Osteoblast (primary cell): ENCODE measurements at regions not wholly inside any gene's neighbourhood (a gene's known extent, or its start where the extent isn't known, plus 50 kb on each side); places are given as distances from the start of the nearest gene placed in this dataset.

Source experiments
- DNase-seq: peaks from one replicate; pipeline ENCODE4 v3.0.0; 2011; ENCODE audit warnings: low spot score, mixed read lengths; ENCODE audit not compliant: insufficient read length; ENCODE audit errors: missing footprints
- H2AFZ ChIP-seq: 2 replicates; pipeline ENCODE4 v1.6.0; 2011; ENCODE audit warnings: mild to moderate bottlenecking, low read length
- H3K27ac ChIP-seq: 2 replicates; pipeline ENCODE4 v1.5.1; 2011; ENCODE audit warnings: mild to moderate bottlenecking, low read depth, low read length, moderate library complexity
- H3K27me3 ChIP-seq: 2 replicates; pipeline ENCODE4 v1.6.0; 2012; ENCODE audit warnings: mild to moderate bottlenecking, control low read depth, inconsistent platforms, low read length, moderate library complexity; ENCODE audit not compliant: insufficient read depth
- H3K36me3 ChIP-seq: 2 replicates; pipeline ENCODE4 v1.5.1; 2011; ENCODE audit warnings: mild to moderate bottlenecking, low read length, control low read depth, moderate library complexity; ENCODE audit not compliant: insufficient read depth
- H3K4me1 ChIP-seq: 2 replicates; pipeline ENCODE4 v1.5.1; 2011; ENCODE audit warnings: mild to moderate bottlenecking, low read length, control low read depth, moderate library complexity; ENCODE audit not compliant: insufficient read depth
- H3K4me2 ChIP-seq: 2 replicates; pipeline ENCODE4 v1.6.0; 2011; ENCODE audit warnings: mild to moderate bottlenecking, low read length; ENCODE audit not compliant: insufficient read depth
- H3K4me3 ChIP-seq: fragments of 200-600 bp; sonication (generic); 3 replicates; pipeline ENCODE4 v1.5.1; 2012; ENCODE audit warnings: mild to moderate bottlenecking, low read length, inconsistent platforms; ENCODE audit not compliant: insufficient read depth
- H3K79me2 ChIP-seq: 2 replicates; pipeline ENCODE4 v1.6.0; 2012; ENCODE audit warnings: mild to moderate bottlenecking, low read length, control low read depth, inconsistent platforms; ENCODE audit not compliant: insufficient read depth
- H3K9me3 ChIP-seq: 2 replicates; pipeline ENCODE4 v1.5.1; 2011; ENCODE audit warnings: low read depth, low read length, control low read depth
- H4K20me1 ChIP-seq: 2 replicates; pipeline ENCODE4 v1.6.0; 2012; ENCODE audit warnings: mild to moderate bottlenecking, low read length, control low read depth; ENCODE audit not compliant: insufficient read depth
- CTCF ChIP-seq: IDR thresholded peaks from 2 replicates; pipeline ENCODE4 v1.5.1; 2011; ENCODE audit warnings: mild to moderate bottlenecking, low read depth, low read length, moderate library complexity; ENCODE audit errors: extremely low read depth

DNA sequence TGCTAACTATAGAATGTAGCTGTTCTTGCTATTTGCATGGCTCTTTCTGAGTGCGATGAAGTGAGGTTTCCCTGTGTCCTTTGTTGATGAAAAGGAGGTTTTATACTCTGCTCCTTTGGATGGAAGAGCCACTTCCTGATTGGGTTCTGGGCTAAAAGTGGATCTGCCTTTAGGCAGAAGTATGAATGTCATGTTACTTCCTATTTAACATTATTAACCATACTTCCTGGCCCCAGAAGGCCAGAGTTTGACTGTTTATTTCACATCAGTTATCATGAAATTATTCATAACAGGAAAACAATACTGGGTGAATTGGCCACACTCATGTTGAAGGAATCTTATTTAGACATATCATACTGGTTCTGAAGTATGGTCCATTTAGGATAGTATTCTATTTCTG is 386.2 kb downstream of the PCDH7 start:
- H3K4me1 ChIP-seq = no peaks in the 10 kb centered on the region
- no peak overlapping the region for H3K27ac ChIP-seq
- H3K9me3 ChIP-seq = no peaks in the 10 kb centered on the region
- H3K79me2 ChIP-seq = no peaks in the 10 kb centered on the region
- H3K36me3 ChIP-seq = no peaks in the 10 kb centered on the region
- no peak overlapping the region for H3K4me2 ChIP-seq
- TF ChIP-seq CTCF = no peak
- H3K27me3 ChIP-seq = no peaks in the 10 kb centered on the region
- no peak overlapping the region for H2AFZ ChIP-seq
- DNase-seq = no peak
- no peak overlapping the region for H3K4me3 ChIP-seq
- H4K20me1 ChIP-seq = no peaks in the 10 kb centered on the region

DNA sequence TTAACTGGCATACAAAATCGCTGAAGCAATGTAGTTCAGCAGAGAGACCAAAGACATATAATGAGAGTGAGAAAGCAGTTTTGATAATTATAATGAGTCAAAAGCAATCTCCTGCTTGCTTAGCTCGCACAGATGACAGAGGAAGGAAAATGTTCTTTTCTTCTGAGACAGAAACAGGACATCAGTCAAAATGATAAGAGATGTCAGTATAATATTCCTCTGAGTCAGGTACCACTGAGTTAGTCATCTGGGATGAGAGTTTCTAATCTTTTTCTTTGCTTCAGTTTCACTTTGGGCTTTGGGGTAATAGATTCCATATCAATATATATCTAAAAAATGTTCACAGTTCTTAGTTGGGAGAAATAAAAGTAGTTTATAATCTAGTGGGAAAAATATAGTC is 387.2 kb downstream of the PCDH7 start:
- Histone ChIP-seq H3K79me2 (no peaks in the 10 kb centered on the region), H2AFZ (no peak overlapping the region), H3K9me3 (no peaks in the 10 kb centered on the region), H3K36me3 (no peaks in the 10 kb centered on the region), H3K4me1 (no peaks in the 10 kb centered on the region), H3K4me2 (no peak overlapping the region), H3K4me3 (no peak overlapping the region), H3K27ac (no peak overlapping the region), H4K20me1 (no peaks in the 10 kb centered on the region), H3K27me3 (no peaks in the 10 kb centered on the region)
- no peak for DNase-seq
- no peak for TF ChIP-seq CTCF

DNA sequence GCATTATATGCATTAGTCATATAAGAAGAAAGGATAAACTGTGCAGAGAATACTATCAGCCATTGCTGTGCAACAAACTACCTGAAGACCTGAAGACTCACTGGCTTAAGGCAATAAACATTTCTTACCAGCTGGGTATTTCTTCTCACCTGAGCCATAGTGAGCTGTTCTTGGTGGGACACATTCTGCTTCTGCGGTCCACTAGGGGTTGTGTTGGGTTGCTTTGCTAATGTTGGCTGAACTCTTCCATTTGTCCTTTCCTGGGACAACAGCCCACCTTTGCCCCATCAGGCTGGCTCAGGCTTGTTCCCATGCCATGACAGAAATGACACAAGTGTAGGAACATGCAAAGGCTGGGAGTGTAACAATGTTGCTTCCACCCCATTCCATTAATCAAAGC is 388.6 kb downstream of the PCDH7 start:
- TF ChIP-seq CTCF = no peak
- H3K79me2 ChIP-seq = no peaks in the 10 kb centered on the region
- H3K4me1 ChIP-seq = no peaks in the 10 kb centered on the region
- no peaks in the 10 kb centered on the region for H4K20me1 ChIP-seq
- DNase-seq = no peak
- no peaks in the 10 kb centered on the region for H3K27me3 ChIP-seq
- H3K9me3 ChIP-seq = no peaks in the 10 kb centered on the region
- no peak overlapping the region for H2AFZ ChIP-seq
- H3K27ac ChIP-seq = no peak overlapping the region
- no peak overlapping the region for H3K4me3 ChIP-seq
- no peak overlapping the region for H3K4me2 ChIP-seq
- H3K36me3 ChIP-seq = no peaks in the 10 kb centered on the region

DNA sequence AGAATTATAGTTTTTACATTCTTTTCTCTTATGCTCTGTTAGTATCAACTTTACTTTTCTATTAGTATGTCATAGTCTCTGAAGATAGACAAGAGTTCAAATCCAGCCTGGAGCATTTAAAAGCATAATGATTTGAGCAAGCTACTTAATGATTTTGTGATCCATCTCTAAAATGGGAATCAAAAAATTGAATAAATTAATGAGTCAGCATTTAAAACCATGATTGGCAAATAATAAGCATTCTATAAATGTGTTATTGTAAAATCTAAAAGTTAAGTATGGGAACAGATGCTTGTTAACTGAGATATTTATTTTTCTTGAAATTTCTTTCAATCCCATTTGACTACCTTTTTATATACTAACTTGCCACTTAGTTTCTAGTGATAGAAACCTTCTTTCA is 391.6 kb downstream of the PCDH7 start:
- H2AFZ ChIP-seq = no peak overlapping the region
- H3K27ac ChIP-seq = no peak overlapping the region
- no peaks in the 10 kb centered on the region for H3K79me2 ChIP-seq
- H3K27me3 ChIP-seq = no peaks in the 10 kb centered on the region
- no peak overlapping the region for H3K4me3 ChIP-seq
- H4K20me1 ChIP-seq = no peaks in the 10 kb centered on the region
- no peak overlapping the region for H3K4me2 ChIP-seq
- H3K36me3 ChIP-seq = no peaks in the 10 kb centered on the region
- H3K9me3 ChIP-seq = no peaks in the 10 kb centered on the region
- no peak for TF ChIP-seq CTCF
- no peak for DNase-seq
- H3K4me1 ChIP-seq = no peaks in the 10 kb centered on the region
